Endothelial cell of umbilical vein (primary cell): ENCODE measurements at regions not wholly inside any gene's neighbourhood (a gene's known extent, or its start where the extent isn't known, plus 50 kb on each side); places are given as distances from the start of the nearest gene placed in this dataset.

Source experiments
- CTCF ChIP-seq, 2 donors: IDR thresholded peaks; 1 replicate in 1 of 2; 2 replicates in 1 of 2; pipeline ENCODE4 v1.5.1; 2011; ENCODE audit warnings: low read length in 2 of 2, mild to moderate bottlenecking in 2 of 2, moderate library complexity in 2 of 2, control low read depth in 1 of 2, inconsistent platforms in 1 of 2, low read depth in 1 of 2; ENCODE audit not compliant: insufficient read depth in 1 of 2; ENCODE audit errors: extremely low read depth in 1 of 2
- EZH2 ChIP-seq: IDR thresholded peaks from 2 replicates; pipeline ENCODE4 v1.6.1; 2012; ENCODE audit warnings: borderline replicate concordance, low read depth, mild to moderate bottlenecking, moderate library complexity, low read length, inconsistent platforms; ENCODE audit not compliant: severe bottlenecking
- POLR2A ChIP-seq: IDR thresholded peaks from 2 replicates; pipeline ENCODE4 v1.6.1; 2012; ENCODE audit warnings: low read depth, mild to moderate bottlenecking, control low read depth, low read length
- POLR2AphosphoS5 ChIP-seq: IDR thresholded peaks from 2 replicates; pipeline ENCODE4 v1.6.1; 2012; ENCODE audit warnings: low read depth, mild to moderate bottlenecking, control low read depth, low read length, moderate library complexity; ENCODE audit not compliant: insufficient read depth

GRCh38 chr17:73815474-73815873 is 171.2 kb upstream of the SDK2 start:
- TF ChIP-seq CTCF (IDR thresholded peaks at IDR 0.05; ENCODE audit: extremely low read depth in 1 of 2, insufficient read depth in 1 of 2, low read depth in 1 of 2, low read length in 2 of 2) (no peak), EZH2 (no peak), POLR2A (no peak), POLR2AphosphoS5 (no peak)
